Stimulated activated CD4-positive, alpha-beta T cell treated with anti-CD3 and anti-CD28 coated beads, Interleukin-1b, Interleukin-23, amount 100 ng/mL, for 48 hours (primary cell): ENCODE measurements at regions not wholly inside any gene's neighbourhood (a gene's known extent, or its start where the extent isn't known, plus 50 kb on each side); places are given as distances from the start of the nearest gene placed in this dataset.
A peak's percentile ranks its signal among the peaks of the same experiment; 100 is the strongest.

Experiments used
- DNase-seq: peaks from one replicate; pipeline ENCODE4 v3.0.0-alpha.2; 2020

DNA sequence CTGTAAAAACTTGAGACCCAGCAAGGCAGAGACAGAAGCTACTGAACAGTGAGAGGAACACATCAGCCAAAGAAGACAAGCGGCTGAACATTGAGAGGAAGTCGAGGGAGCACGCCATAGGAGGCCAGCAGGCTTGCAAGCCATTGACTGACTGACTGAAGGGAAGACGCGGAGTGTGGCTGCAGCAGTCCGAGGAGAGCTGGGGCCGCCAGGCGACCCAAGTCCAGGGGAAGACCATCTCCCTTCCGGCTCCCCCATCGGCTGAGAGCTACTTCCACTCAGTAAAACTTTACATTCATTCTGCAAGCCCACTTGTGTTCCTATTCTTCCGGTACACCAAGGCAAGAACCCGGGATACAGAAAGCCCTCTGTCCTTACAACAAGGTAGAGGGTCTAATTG is 167.3 kb upstream of the MBL2 start:
- DNase-seq: no peak

GRCh38 chr10:52933748-52934147 is 161.2 kb upstream of the MBL2 start:
- no peak for DNase-seq

GRCh38 chr10:52927678-52928077 is 155.1 kb upstream of the MBL2 start:
- no peak for DNase-seq

GRCh38 chr10:52923520-52923919 is 150.9 kb upstream of the MBL2 start:
- DNase-seq: no peak

GRCh38 chr10:52918714-52919305 is 146.2 kb upstream of the MBL2 start:
- DNase-seq: no peak

- DNase-seq: no peak
Measured at GRCh38 chr10:52915391-52915790, 142.8 kb upstream of the MBL2 start.

- DNase-seq: no peak
Measured at GRCh38 chr10:52911163-52911562, 138.6 kb upstream of the MBL2 start.

DNA sequence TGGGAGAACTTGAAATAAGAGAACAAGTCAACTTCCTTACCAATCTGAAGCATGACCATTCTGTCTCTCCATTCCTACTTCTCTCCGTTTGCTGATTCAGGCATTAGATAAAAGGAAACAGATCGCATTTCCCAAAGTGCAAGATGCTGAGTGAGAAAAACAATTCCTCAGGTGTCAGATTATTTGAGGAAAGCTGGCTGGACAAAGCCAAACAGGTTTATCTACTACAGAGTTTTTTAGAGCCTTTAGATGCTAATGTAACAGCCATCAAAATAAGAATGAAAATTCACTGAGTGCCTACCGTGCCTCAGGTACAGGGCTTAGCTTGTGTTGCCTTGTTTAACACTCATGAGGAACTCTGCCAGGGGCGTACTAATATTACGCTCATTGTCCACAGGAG is 135.9 kb upstream of the MBL2 start:
- no peak for DNase-seq

DNA sequence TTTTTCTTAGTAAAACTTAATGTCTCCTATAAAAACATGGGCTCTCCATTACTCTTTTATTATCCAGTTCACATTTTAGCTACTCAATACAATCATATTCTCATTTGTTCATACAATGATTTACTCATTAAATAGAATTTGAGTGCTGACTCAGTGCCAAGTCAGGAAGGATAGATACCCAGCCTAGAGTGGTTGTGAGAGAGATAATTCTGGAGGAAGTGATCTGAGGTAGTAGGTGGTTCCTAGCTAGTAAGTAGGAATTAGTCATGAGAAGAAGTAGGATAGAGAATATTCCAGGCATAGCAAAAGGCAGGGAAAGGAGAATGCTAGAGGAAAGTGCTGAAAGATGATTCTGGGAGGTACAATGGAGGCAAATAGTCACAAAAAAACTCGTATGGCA is 133.5 kb upstream of the MBL2 start:
- DNase-seq: no peak

DNA sequence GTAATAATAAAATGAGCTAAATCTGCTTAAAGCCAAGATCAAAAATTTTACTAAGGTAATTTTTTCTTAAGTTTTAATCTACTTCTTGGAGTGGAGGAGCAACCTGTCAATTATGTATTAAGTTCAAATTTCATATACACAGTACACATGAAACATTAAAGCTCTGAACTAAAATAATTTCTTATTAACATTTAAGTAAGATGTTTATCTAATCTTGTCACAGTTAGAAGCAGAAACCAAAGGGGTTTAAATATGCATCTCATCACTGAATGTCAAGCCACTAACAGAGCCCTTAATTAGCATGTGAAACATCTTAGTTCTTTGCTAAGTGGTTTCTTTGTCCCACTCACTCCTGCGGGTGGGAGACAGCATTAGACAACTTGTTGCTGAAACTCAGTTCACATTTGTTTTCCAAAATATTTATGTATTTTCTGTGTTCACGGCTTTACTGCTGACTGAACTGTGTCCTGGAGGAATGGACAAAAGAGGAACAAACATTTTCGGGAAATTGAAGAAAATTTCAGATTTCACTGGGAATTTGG is 130.9 kb upstream of the MBL2 start:
- DNase-seq: no peak

DNA sequence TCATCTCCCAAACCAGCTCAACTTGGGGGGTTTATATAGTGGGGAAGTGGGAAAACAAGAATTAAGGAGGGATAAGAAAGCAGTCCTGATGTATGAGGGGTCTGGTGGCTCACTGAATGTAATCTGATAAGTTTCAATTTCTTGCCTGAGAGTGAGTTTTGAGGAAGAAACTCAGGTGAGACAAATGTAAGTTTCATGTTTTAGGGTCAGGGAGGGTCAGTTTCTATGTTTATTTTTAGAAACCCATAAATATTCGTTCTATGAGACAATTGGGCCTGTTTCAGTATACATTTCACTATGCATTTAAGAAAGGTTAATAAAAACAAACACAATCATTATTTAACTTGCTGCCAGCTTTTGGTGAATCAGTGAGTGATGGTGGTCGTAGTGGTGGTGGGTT is 128.0 kb upstream of the MBL2 start:
- DNase-seq: no peak

DNA sequence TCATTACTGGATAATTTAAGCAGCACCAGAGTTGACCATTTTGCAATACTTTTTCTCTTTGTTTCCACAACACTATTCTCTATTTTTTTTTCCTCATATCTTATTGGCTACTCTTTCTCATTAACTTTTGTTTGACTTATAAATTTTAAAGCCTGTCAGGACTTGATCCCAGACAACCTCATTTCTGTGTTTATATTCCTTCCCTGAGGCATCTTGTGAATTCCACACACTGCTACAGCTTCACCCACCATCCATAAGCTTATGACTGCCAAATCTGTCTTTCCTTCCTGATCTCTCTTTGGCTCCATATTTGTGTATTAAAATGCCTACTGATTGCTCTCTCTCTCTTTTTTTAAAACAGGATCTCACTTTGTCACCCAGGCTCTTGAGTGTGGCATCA is 124.6 kb upstream of the MBL2 start:
- DNase-seq: no peak

GRCh38 chr10:52895059-52895458 is 122.5 kb upstream of the MBL2 start:
- DNase-seq: no peak

DNA sequence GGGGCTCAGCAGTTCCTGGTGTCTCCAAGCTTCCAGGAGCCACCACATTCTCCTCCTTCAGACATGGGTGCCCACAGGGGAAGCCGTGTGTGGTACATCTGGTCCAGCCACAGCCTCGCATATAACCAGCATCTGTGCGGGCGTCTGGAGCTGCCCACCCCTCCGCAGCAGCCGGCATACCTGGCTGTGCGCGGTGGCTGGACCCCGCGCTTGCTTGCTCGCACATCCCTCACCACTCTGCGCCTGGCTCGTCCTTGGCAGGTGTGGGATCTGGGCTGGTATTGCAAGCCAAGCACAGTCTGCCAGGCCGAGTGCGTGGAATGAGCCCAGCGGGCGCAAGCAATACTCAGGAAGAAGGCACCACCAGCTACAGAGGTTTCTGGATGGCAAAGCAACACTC is 117.7 kb upstream of the MBL2 start:
- no peak for DNase-seq

DNA sequence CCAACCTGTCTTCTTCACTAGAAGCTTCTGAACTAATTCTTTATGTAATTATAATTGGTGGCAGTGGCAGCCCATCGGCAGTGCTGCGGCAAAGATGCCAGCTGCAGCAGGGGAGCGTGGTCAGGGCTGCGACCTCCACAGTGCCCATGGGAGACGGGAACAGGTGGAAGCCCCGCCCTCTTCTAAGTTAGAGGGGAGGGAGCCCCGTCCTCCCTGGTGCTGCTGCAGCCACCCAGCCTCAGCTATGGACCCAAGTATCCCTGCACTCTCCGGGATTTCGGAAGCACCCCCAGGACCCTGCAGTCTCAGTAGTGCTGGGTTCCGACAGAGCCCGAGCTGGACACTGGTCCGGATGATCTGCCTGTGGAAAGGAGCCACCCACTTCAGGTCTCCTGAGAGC is 117.0 kb upstream of the MBL2 start:
- no peak for DNase-seq

- peak; percentile 3 for DNase-seq
Measured at GRCh38 chr10:52883996-52884871, 111.7 kb upstream of the MBL2 start.

- DNase-seq: no peak
Measured at GRCh38 chr10:52879091-52879807, 106.7 kb upstream of the MBL2 start.

- DNase-seq: no peak
Measured at GRCh38 chr10:52877451-52877850, 104.9 kb upstream of the MBL2 start.

GRCh38 chr10:52875336-52875735 is 102.8 kb upstream of the MBL2 start:
- DNase-seq: no peak

- no peak for DNase-seq
Measured at GRCh38 chr10:52874581-52874980, 102.0 kb upstream of the MBL2 start.

DNA sequence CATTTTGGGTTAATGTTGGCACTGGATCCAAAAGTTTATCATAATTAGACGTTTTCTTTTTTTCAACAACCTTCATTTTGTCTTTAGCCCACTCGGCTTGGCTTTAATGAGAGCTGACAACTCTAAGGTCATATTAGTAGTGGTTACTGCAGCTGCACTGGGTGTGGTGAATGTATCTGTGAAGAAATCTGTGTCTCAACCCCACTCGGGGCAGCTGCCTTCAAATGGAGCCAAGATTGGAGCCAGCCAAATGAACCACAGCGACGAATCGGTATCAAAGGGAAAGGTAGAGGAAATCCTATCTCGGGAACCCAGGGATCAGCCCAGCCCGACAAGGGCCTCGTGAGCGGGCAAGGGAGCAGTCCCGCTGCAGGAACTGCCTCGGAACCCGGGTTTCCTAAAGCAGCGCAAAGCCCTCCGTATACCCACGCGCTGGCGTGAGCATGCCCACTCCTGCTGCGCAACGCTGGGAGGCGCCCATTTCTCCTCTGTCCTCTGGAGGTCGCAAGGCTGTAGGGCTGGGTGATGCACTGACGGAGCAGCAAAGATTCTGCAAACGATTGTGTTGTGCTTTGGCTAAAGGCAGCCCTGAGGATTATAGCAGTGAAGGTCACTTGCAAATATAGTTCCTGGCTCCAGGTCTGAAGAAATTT is 98.7 kb upstream of the MBL2 start:
- no peak for DNase-seq

GRCh38 chr10:52870562-52870961 is 98.0 kb upstream of the MBL2 start:
- no peak for DNase-seq

GRCh38 chr10:52869864-52870263 is 97.3 kb upstream of the MBL2 start:
- DNase-seq: no peak
